ENCODE measurements at regions not wholly inside any gene's neighbourhood (a gene's known extent, or its start where the extent isn't known, plus 50 kb on each side); places are given as distances from the start of the nearest gene placed in this dataset.
"Not testable (repeated sequence)": the region's sequence is repeated elsewhere in the genome, so short reads cannot be mapped to it uniquely, and the experiment has no call there.

DNA sequence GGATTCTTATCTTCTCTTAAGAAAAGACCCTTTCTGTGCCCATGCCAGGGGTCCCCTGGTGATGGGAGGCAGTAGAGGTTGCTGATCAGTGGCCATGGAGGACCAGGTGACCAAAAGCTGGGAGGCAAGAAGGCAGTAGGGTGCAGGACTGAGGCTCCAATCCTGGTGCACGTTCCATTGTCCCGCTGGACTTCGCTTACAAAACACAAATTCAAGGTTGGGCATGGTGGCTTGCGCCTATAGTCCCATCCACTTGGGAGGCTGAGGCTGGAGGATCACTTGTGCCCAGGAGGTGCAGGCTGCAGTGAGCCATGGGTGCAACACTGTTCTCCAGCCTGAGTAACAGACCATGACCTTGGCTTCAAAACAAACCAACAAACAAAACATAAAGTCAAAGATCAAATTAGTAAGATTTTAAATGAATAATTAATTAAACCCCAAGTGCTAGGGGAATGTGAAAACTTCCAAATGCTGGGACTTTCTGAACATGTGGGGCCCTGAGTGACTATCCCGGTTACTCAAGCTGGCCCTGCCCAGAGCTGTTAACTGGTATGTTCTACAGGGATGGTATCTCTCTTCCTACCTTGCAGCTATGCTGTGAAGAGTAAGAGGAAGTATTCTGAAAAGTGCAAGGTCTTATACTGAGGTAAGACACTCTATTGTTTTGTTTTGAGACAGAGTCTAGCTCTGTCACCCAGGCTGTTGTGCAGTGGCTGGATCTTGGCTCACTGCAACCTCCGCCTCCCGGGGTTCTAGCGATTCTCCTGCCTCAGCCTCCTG lies 97.6 kb downstream of the LYZL2 start:
- H3K4me3 Mint-ChIP-seq (ENCODE audit: unreplicated experiment) = no peak overlapping the region
- H3K27ac Mint-ChIP-seq (ENCODE audit: unreplicated experiment) = no peak overlapping the region
- DNase-seq (ENCODE audit: low spot score) = no peak

DNA sequence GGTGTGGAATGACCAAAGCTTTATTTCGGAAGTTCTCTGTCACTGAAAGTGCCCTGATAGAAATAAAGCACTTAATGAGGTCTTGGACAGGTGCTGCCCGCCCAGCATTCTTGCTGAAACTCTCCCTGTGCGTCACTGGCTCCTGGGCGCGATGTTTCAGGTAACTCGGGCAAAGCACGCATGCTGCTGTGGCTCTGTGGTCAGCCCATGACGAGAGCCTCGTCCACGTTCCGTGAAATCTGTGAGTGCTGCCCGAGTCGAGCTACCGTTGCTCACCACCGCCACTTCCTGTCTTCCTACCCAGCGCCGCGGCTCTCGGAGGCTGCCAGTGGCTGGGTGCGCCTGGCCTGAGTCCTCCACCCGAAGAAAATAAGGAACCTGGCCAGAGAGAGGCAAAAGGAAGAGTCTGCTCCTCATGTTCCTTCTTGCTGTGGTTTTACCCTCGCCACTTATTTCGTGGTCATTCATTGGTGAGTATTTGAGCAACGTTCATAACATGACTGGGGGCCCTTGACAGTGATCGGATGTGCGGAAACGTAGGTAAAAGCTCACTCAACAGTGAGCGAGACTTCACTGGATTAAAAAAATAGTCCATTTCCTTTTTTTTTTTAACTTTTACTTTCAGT lies 95.5 kb downstream of the MAP3K8 start:
- Mint-ChIP-seq H3K27me3 (ENCODE audit: low read depth) (no peaks in the 10 kb centered on the region), H3K4me1 (ENCODE audit: low read depth) (no peaks in the 10 kb centered on the region), H3K4me3 (ENCODE audit: unreplicated experiment) (no peak overlapping the region), H3K36me3 (ENCODE audit: low read depth) (no peaks in the 10 kb centered on the region), H3K27ac (ENCODE audit: unreplicated experiment) (no peak overlapping the region), H3K9me3 (ENCODE audit: low read depth) (no peaks in the 10 kb centered on the region)
- TF ChIP-seq, protein P1, sequence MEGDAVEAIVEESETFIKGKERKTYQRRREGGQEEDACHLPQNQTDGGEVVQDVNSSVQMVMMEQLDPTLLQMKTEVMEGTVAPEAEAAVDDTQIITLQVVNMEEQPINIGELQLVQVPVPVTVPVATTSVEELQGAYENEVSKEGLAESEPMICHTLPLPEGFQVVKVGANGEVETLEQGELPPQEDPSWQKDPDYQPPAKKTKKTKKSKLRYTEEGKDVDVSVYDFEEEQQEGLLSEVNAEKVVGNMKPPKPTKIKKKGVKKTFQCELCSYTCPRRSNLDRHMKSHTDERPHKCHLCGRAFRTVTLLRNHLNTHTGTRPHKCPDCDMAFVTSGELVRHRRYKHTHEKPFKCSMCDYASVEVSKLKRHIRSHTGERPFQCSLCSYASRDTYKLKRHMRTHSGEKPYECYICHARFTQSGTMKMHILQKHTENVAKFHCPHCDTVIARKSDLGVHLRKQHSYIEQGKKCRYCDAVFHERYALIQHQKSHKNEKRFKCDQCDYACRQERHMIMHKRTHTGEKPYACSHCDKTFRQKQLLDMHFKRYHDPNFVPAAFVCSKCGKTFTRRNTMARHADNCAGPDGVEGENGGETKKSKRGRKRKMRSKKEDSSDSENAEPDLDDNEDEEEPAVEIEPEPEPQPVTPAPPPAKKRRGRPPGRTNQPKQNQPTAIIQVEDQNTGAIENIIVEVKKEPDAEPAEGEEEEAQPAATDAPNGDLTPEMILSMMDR (IDR thresholded peaks at IDR 0.05) = no peak
- DNase-seq (ENCODE audit: low spot score) = no peak

More for the DNA sequence above, 97.6 kb downstream of the LYZL2 start:
- no peaks in the 10 kb centered on the region for H3K36me3 Mint-ChIP-seq (ENCODE audit: low read depth)
- TF ChIP-seq, protein P1 (IDR thresholded peaks at IDR 0.05) = no peak
- no peaks in the 10 kb centered on the region for H3K9me3 Mint-ChIP-seq (ENCODE audit: low read depth)
- H3K4me1 Mint-ChIP-seq (ENCODE audit: low read depth) = no peaks in the 10 kb centered on the region
- no peaks in the 10 kb centered on the region for H3K27me3 Mint-ChIP-seq (ENCODE audit: low read depth)

DNA sequence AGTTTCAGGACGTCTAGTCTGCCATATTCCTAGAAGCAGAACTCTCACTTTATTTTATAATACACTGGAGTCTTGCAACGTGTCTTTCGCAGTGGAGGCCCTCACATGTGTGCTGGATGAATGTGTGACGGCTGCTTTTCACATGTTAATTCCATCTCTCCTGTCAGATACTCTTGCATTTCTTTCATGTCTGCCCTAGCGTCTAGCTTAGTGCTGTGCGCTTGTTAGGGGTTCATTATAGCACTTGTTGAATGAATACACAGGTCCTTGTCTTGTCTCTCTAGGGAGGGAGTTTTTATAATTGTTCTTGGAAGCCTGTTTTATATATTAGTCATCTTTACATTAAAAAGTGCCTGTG lies 94.4 kb downstream of the MAP3K8 start:
- H3K27ac Mint-ChIP-seq (ENCODE audit: unreplicated experiment) = no peak overlapping the region
- DNase-seq (ENCODE audit: low spot score) = no peak
- H3K4me1 Mint-ChIP-seq (ENCODE audit: low read depth) = no peaks in the 10 kb centered on the region
- no peaks in the 10 kb centered on the region for H3K9me3 Mint-ChIP-seq (ENCODE audit: low read depth)
- TF ChIP-seq, protein P1 (IDR thresholded peaks at IDR 0.05) = no peak
- H3K36me3 Mint-ChIP-seq (ENCODE audit: low read depth) = no peaks in the 10 kb centered on the region
- no peak overlapping the region for H3K4me3 Mint-ChIP-seq (ENCODE audit: unreplicated experiment)
- H3K27me3 Mint-ChIP-seq (ENCODE audit: low read depth) = no peaks in the 10 kb centered on the region

DNA sequence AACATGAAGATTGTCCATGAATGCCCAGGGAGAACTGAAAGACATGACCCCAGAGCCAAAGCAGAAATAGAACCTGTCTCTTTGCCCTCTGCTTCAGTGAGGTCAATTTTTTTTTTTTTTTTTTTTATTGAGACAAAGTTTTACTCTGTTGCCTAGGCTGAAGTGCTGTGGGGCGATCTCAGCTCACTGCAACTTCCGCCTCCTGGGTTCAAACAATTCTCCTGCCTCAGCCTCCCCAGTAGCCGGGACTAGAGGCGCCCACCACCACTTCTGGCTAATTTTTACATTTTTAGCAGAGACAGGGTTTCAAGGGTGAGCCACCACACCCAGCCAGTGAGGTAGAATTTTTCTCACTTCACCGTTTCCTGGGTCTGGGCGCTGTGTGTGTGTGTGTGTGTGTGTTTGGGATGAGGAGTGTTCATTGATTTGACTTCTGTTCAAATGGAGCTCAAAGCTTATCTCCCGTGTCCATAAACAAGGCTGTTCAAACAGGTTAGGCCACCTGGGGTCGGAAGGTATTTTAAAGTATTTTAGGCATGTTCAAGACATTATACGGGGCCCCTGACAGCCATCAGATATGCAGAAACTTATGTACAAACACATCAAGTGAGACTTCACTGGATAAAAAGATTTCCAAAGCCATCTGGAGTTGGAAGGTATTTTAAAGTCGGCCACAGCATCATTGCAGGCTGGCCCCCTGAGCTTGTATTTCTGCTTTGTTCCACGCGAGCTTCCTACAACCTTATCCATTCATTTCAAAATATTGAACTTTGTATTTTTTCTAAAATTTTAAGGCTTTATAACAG lies 93.8 kb downstream of the MAP3K8 start:
- Mint-ChIP-seq H3K9me3 (ENCODE audit: low read depth) (no peaks in the 10 kb centered on the region), H3K27me3 (ENCODE audit: low read depth) (no peaks in the 10 kb centered on the region), H3K4me1 (ENCODE audit: low read depth) (peaks cover 1% of the 10 kb centered on the region), H3K4me3 (ENCODE audit: unreplicated experiment) (no peak overlapping the region), H3K36me3 (ENCODE audit: low read depth) (no peaks in the 10 kb centered on the region), H3K27ac (ENCODE audit: unreplicated experiment) (no peak overlapping the region)
- no peak for DNase-seq (ENCODE audit: low spot score)
- TF ChIP-seq, protein P1 (IDR thresholded peaks at IDR 0.05) = no peak

DNA sequence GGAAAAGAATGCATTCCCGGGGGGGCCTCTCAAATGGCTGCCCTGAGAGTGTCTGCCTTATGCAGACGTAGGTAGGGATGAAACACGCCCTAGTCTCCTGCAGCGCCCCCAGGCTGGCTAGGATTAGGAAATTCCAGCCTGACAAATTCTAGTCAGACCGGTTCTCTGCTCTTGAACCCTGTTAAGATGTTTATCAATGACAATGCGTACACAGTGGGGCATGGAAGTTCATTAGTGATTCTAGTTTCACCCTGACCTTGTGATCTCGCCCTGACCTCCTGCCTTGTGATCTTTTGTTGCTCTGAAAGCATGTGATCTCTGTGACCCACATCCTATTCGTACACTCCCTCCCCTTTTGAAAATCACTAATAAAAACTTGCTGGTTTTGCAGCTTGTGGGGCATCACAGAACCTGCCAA lies 88.7 kb downstream of the MAP3K8 start:
- H3K4me1 Mint-ChIP-seq (ENCODE audit: low read depth); DNase-seq (ENCODE audit: low spot score); H3K36me3 Mint-ChIP-seq (ENCODE audit: low read depth); H3K27ac Mint-ChIP-seq (ENCODE audit: unreplicated experiment); H3K9me3 Mint-ChIP-seq (ENCODE audit: low read depth); H3K27me3 Mint-ChIP-seq (ENCODE audit: low read depth); H3K4me3 Mint-ChIP-seq (ENCODE audit: unreplicated experiment): not testable (repeated sequence)
- TF ChIP-seq, protein P1 (IDR thresholded peaks at IDR 0.05) = peak; percentile 23

Measured in chondrocyte (in vitro differentiated cells).